ENCODE measurements at regions not wholly inside any gene's neighbourhood (a gene's known extent, or its start where the extent isn't known, plus 50 kb on each side); places are given as distances from the start of the nearest gene placed in this dataset.

GRCh38 chr2:193900292-193900691, 1705.6 kb upstream of the TMEFF2 start:
- CTCF ChIA-PET = no interaction called here
- no peak for DNase-seq
- BruUV-seq (replicated peaks) = no TSS peak
- Mint-ChIP-seq H3K27me3 (ENCODE audit: insufficient read depth, unreplicated experiment) (peaks cover 2% of the 10 kb centered on the region), H3K4me1 (ENCODE audit: low read depth, unreplicated experiment) (no peaks in the 10 kb centered on the region), H3K4me3 (ENCODE audit: unreplicated experiment) (no peak overlapping the region), H3K9me3 (ENCODE audit: unreplicated experiment) (no peaks in the 10 kb centered on the region), H3K27ac (ENCODE audit: unreplicated experiment) (no peak overlapping the region), H3K36me3 (ENCODE audit: insufficient read depth, unreplicated experiment) (no peaks in the 10 kb centered on the region)
- no peaks in the 10 kb centered on the region for H3K4me1 ChIP-seq
- intact Hi-C loops (cut with micrococcal nuclease; ENCODE audit: unreplicated experiment) = no loop called here
- POLR2A ChIA-PET = no interaction called here
- H3K4me3 ChIP-seq (ENCODE audit: low read depth, low read length) = no peak overlapping the region
- no peaks in the 10 kb centered on the region for H3K9me3 ChIP-seq
- no peak for TF ChIP-seq CTCF (IDR thresholded peaks at IDR 0.05; ENCODE audit: insufficient read depth in 1 of 2, low read depth in 1 of 2, low read length in 1 of 2, severe bottlenecking in 1 of 2, unreplicated experiment in 1 of 2)
- no peaks in the 10 kb centered on the region for H3K36me3 ChIP-seq (ENCODE audit: control insufficient read depth, insufficient read depth, low read length)
- no peaks in the 10 kb centered on the region for H3K27me3 ChIP-seq (replicated peaks; ENCODE audit: control insufficient read depth, insufficient read depth, low read length)

GRCh38 chr2:193895226-193895625, 1700.5 kb upstream of the TMEFF2 start:
- no peak overlapping the region for H3K4me3 ChIP-seq (ENCODE audit: low read depth, low read length)
- Mint-ChIP-seq H3K4me3 (ENCODE audit: unreplicated experiment) (no peak overlapping the region), H3K4me1 (ENCODE audit: low read depth, unreplicated experiment) (no peaks in the 10 kb centered on the region), H3K36me3 (ENCODE audit: insufficient read depth, unreplicated experiment) (no peaks in the 10 kb centered on the region), H3K9me3 (ENCODE audit: unreplicated experiment) (no peaks in the 10 kb centered on the region), H3K27me3 (ENCODE audit: insufficient read depth, unreplicated experiment) (peaks cover 2% of the 10 kb centered on the region), H3K27ac (ENCODE audit: unreplicated experiment) (no peak overlapping the region)
- H3K36me3 ChIP-seq (ENCODE audit: control insufficient read depth, insufficient read depth, low read length) = no peaks in the 10 kb centered on the region
- ChIA-PET CTCF (no interaction called here), POLR2A (no interaction called here)
- DNase-seq = no peak
- intact Hi-C loops (cut with micrococcal nuclease; ENCODE audit: unreplicated experiment) = no loop called here
- H3K27me3 ChIP-seq (replicated peaks; ENCODE audit: control insufficient read depth, insufficient read depth, low read length) = no peaks in the 10 kb centered on the region
- no TSS peak for BruUV-seq (replicated peaks)
- no peak for TF ChIP-seq CTCF (IDR thresholded peaks at IDR 0.05; ENCODE audit: insufficient read depth in 1 of 2, low read depth in 1 of 2, low read length in 1 of 2, severe bottlenecking in 1 of 2, unreplicated experiment in 1 of 2)
- H3K4me1 ChIP-seq = no peaks in the 10 kb centered on the region
- H3K9me3 ChIP-seq = no peaks in the 10 kb centered on the region

DNA sequence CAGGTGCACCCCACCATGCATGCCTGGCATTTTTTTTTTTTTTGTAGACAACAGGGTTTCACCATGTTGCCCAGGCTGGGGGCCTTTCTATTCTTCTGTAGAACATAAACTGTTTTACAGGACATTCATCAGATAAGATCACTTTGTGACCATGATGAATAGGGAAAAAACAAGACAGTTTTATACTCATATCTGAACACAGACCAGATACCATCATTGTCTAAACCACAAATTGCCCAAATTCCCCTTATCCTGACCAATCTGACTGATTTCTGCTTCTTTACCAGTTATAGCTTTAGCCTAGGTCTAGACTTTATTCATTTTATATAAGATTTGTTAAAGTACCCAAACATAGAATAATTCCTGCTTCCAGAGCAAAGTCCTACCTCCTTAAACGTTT, 1699.3 kb upstream of the TMEFF2 start:
- Histone ChIP-seq H3K4me1 (no peaks in the 10 kb centered on the region), H3K36me3 (ENCODE audit: control insufficient read depth, insufficient read depth, low read length) (no peaks in the 10 kb centered on the region), H3K27me3 (replicated peaks; ENCODE audit: control insufficient read depth, insufficient read depth, low read length) (no peaks in the 10 kb centered on the region), H3K9me3 (no peaks in the 10 kb centered on the region), H3K4me3 (ENCODE audit: low read depth, low read length) (no peak overlapping the region)
- TF ChIP-seq CTCF (IDR thresholded peaks at IDR 0.05; ENCODE audit: insufficient read depth in 1 of 2, low read depth in 1 of 2, low read length in 1 of 2, severe bottlenecking in 1 of 2, unreplicated experiment in 1 of 2) = no peak
- peaks cover 2% of the 10 kb centered on the region for H3K27me3 Mint-ChIP-seq (ENCODE audit: insufficient read depth, unreplicated experiment)
- no peaks in the 10 kb centered on the region for H3K4me1 Mint-ChIP-seq (ENCODE audit: low read depth, unreplicated experiment)
- no peak overlapping the region for H3K4me3 Mint-ChIP-seq (ENCODE audit: unreplicated experiment)
- no peak overlapping the region for H3K27ac Mint-ChIP-seq (ENCODE audit: unreplicated experiment)
- H3K9me3 Mint-ChIP-seq (ENCODE audit: unreplicated experiment) = no peaks in the 10 kb centered on the region
- ChIA-PET CTCF (no interaction called here), POLR2A (no interaction called here)
- H3K36me3 Mint-ChIP-seq (ENCODE audit: insufficient read depth, unreplicated experiment) = no peaks in the 10 kb centered on the region
- DNase-seq = no peak
- intact Hi-C loops (cut with micrococcal nuclease; ENCODE audit: unreplicated experiment) = no loop called here
- no TSS peak for BruUV-seq (replicated peaks)
